Smooth muscle cell (in vitro differentiated cells): ENCODE measurements at regions not wholly inside any gene's neighbourhood (a gene's known extent, or its start where the extent isn't known, plus 50 kb on each side); places are given as distances from the start of the nearest gene placed in this dataset.

ENCODE experiments used
- DNase-seq: peaks from one replicate; lab custom pipeline; 2025; ENCODE audit not compliant: unreplicated experiment; lab: John Stamatoyannopoulos, UW
- H2AFZ ChIP-seq: fragments of 200-600 bp; sonication (generic); 2 replicates; pipeline ENCODE4 v1.6.0; 2016; ENCODE audit warnings: antibody characterized with exemption, low read depth, mild to moderate bottlenecking
- H3F3A ChIP-seq: fragments of 200-600 bp; sonication (generic); 2 replicates; pipeline ENCODE4 v1.6.0; 2017; ENCODE audit warnings: antibody characterized with exemption, low read depth
- H3K27ac ChIP-seq: fragments of 200-600 bp; sonication (generic); 2 replicates; pipeline ENCODE4 v1.5.1; 2016; ENCODE audit warnings: low read depth, mild to moderate bottlenecking
- H3K27me3 ChIP-seq: fragments of 200-600 bp; sonication (generic); 2 replicates; pipeline ENCODE4 v1.6.1; 2016; ENCODE audit warnings: low read depth, mild to moderate bottlenecking
- H3K36me3 ChIP-seq: fragments of 200-600 bp; sonication (generic); 2 replicates; pipeline ENCODE4 v1.5.1; 2016; ENCODE audit warnings: low read depth
- H3K4me1 ChIP-seq: fragments of 200-600 bp; sonication (generic); 2 replicates; pipeline ENCODE4 v1.5.1; 2016; ENCODE audit warnings: low read depth
- H3K4me2 ChIP-seq: fragments of 200-600 bp; sonication (generic); 2 replicates; pipeline ENCODE4 v1.6.0; 2016; ENCODE audit warnings: mild to moderate bottlenecking
- H3K4me3 ChIP-seq: fragments of 200-600 bp; sonication (generic); 2 replicates; pipeline ENCODE4 v1.5.1; 2016; ENCODE audit warnings: mild to moderate bottlenecking
- H3K79me2 ChIP-seq: fragments of 200-600 bp; sonication (generic); 2 replicates; pipeline ENCODE4 v1.6.0; 2016; ENCODE audit warnings: low read depth, mild to moderate bottlenecking
- H3K9ac ChIP-seq: fragments of 200-600 bp; sonication (generic); 2 replicates; pipeline ENCODE4 v1.6.0; 2016; ENCODE audit warnings: low read depth
- H3K9me3 ChIP-seq: fragments of 200-600 bp; sonication (generic); replicated peaks from 2 replicates; pipeline ENCODE4 v1.5.1; 2016; ENCODE audit warnings: low read depth
- H4K20me1 ChIP-seq: fragments of 200-600 bp; sonication (generic); 2 replicates; pipeline ENCODE4 v1.6.0; 2016; ENCODE audit warnings: low read depth
- CTCF ChIP-seq: fragments of 200-600 bp; sonication (generic); IDR thresholded peaks from 2 replicates; pipeline ENCODE4 v1.5.1; 2017; ENCODE audit warnings: borderline replicate concordance, mild to moderate bottlenecking, antibody characterized with exemption; ENCODE audit not compliant: insufficient read depth, poor library complexity, severe bottlenecking
- WGBS: methylation state at CpG from one replicate; pipeline ENCODE4 v1.1.7; 2016; ENCODE audit warnings: low lambda C conversion rate; 5-methylcytosine and 5-hydroxymethylcytosine counted together

- no peak for TF ChIP-seq CTCF
- H3K9ac ChIP-seq, result no peak overlapping the region
- no peaks in the 10 kb centered on the region for H3K79me2 ChIP-seq
- H3K27me3 ChIP-seq, result no peaks in the 10 kb centered on the region
- DNase-seq, result no peak
- no peaks in the 10 kb centered on the region for H3K9me3 ChIP-seq
- peaks cover 5% of the 10 kb centered on the region for H3K4me1 ChIP-seq
- H4K20me1 ChIP-seq, result no peaks in the 10 kb centered on the region
- H3K4me2 ChIP-seq, result no peak overlapping the region
- no peak overlapping the region for H3K27ac ChIP-seq
- WGBS, result 29% methylated on average over 5 of the region's 5 CpGs
- H3F3A ChIP-seq, result no peaks in the 10 kb centered on the region
- no peak overlapping the region for H3K4me3 ChIP-seq
- no peaks in the 10 kb centered on the region for H3K36me3 ChIP-seq
- H2AFZ ChIP-seq, result no peak overlapping the region
Observed at GRCh38 chr4:16993956-16994840, 95.8 kb upstream of the LDB2 start.

- H3K4me1 ChIP-seq, result peaks cover 5% of the 10 kb centered on the region
- H3K36me3 ChIP-seq, result no peaks in the 10 kb centered on the region
- no peak for DNase-seq
- no peaks in the 10 kb centered on the region for H3F3A ChIP-seq
- H3K4me2 ChIP-seq, result no peak overlapping the region
- no peaks in the 10 kb centered on the region for H3K79me2 ChIP-seq
- H3K4me3 ChIP-seq, result no peak overlapping the region
- no peaks in the 10 kb centered on the region for H4K20me1 ChIP-seq
- no peak overlapping the region for H3K27ac ChIP-seq
- no peak overlapping the region for H3K9ac ChIP-seq
- H2AFZ ChIP-seq, result no peak overlapping the region
- WGBS, result 90% methylated on average over 5 of the region's 5 CpGs
- H3K9me3 ChIP-seq, result no peaks in the 10 kb centered on the region
- TF ChIP-seq CTCF, result no peak
- no peaks in the 10 kb centered on the region for H3K27me3 ChIP-seq
Observed at GRCh38 chr4:16992566-16993225, 94.3 kb upstream of the LDB2 start.

- H3K79me2 ChIP-seq, result no peaks in the 10 kb centered on the region
- no peak for DNase-seq
- no peaks in the 10 kb centered on the region for H4K20me1 ChIP-seq
- TF ChIP-seq CTCF, result no peak
- no peak overlapping the region for H3K4me3 ChIP-seq
- H3K9me3 ChIP-seq, result no peaks in the 10 kb centered on the region
- H3K4me1 ChIP-seq, result peaks cover 5% of the 10 kb centered on the region
- H3K36me3 ChIP-seq, result no peaks in the 10 kb centered on the region
- H2AFZ ChIP-seq, result peak overlapping the region; percentile 42
- H3K27ac ChIP-seq, result no peak overlapping the region
- H3K27me3 ChIP-seq, result no peaks in the 10 kb centered on the region
- 25% methylated on average over 5 of the region's 5 CpGs for WGBS
- H3F3A ChIP-seq, result no peaks in the 10 kb centered on the region
- H3K4me2 ChIP-seq, result peak overlapping the region; percentile 40
- no peak overlapping the region for H3K9ac ChIP-seq
Observed at GRCh38 chr4:16991450-16991849, 93.0 kb upstream of the LDB2 start.

GRCh38 chr4:16989371-16989770, 90.9 kb upstream of the LDB2 start:
- H2AFZ ChIP-seq, result no peak overlapping the region
- no peak for TF ChIP-seq CTCF
- H4K20me1 ChIP-seq, result no peaks in the 10 kb centered on the region
- no peak overlapping the region for H3K4me3 ChIP-seq
- WGBS, result 100% methylated on average over 1 of the region's 1 CpG
- H3F3A ChIP-seq, result no peaks in the 10 kb centered on the region
- H3K9me3 ChIP-seq, result peaks cover under 1% of the 10 kb centered on the region
- H3K27me3 ChIP-seq, result no peaks in the 10 kb centered on the region
- H3K4me1 ChIP-seq, result peaks cover 4% of the 10 kb centered on the region
- H3K79me2 ChIP-seq, result no peaks in the 10 kb centered on the region
- no peaks in the 10 kb centered on the region for H3K36me3 ChIP-seq
- no peak overlapping the region for H3K4me2 ChIP-seq
- H3K9ac ChIP-seq, result no peak overlapping the region
- DNase-seq, result no peak
- no peak overlapping the region for H3K27ac ChIP-seq
